CD1c-positive myeloid dendritic cell (primary cell): ENCODE measurements at regions not wholly inside any gene's neighbourhood (a gene's known extent, or its start where the extent isn't known, plus 50 kb on each side); places are given as distances from the start of the nearest gene placed in this dataset.
"Not testable (repeated sequence)": the region's sequence is repeated elsewhere in the genome, so short reads cannot be mapped to it uniquely, and the experiment has no call there.

Experiments
- DNase-seq: peaks from one replicate; pipeline ENCODE4 v3.0.0-alpha.2; 2016; ENCODE audit errors: extremely low spot score

- no peak for DNase-seq
Observed at GRCh38 chr5:100026606-100027005, 508.6 kb upstream of the FAM174A start.

GRCh38 chr5:100023536-100023935, 511.6 kb upstream of the FAM174A start:
- DNase-seq = no peak

- DNase-seq = no peak
Observed at GRCh38 chr5:100017520-100018262, 517.5 kb upstream of the FAM174A start.

- not testable (repeated sequence) for DNase-seq
Observed at GRCh38 chr5:100013305-100013704, 521.9 kb upstream of the FAM174A start.

GRCh38 chr5:100011160-100011559, 524.0 kb upstream of the FAM174A start:
- DNase-seq = not testable (repeated sequence)

GRCh38 chr5:100004969-100005368, 530.2 kb upstream of the FAM174A start:
- DNase-seq = no peak

- DNase-seq = no peak
Observed at GRCh38 chr5:99998319-99998718, 536.9 kb upstream of the FAM174A start.

- no peak for DNase-seq
Observed at GRCh38 chr5:99995407-99995806, 539.8 kb upstream of the FAM174A start.

- DNase-seq = no peak
Observed at GRCh38 chr5:99973779-99974178, 561.4 kb upstream of the FAM174A start.

- DNase-seq = no peak
Observed at GRCh38 chr5:99955962-99956361, 579.2 kb upstream of the FAM174A start.

GRCh38 chr5:99955006-99955405, 580.2 kb upstream of the FAM174A start:
- DNase-seq = no peak

GRCh38 chr5:99949969-99950524, 585.1 kb upstream of the FAM174A start:
- DNase-seq = no peak

- DNase-seq = no peak
Observed at GRCh38 chr5:99949361-99949760, 585.8 kb upstream of the FAM174A start.

- no peak for DNase-seq
Observed at GRCh38 chr5:99948850-99949249, 586.3 kb upstream of the FAM174A start.

- no peak for DNase-seq
Observed at GRCh38 chr5:99945478-99946442, 589.4 kb upstream of the FAM174A start.

- no peak for DNase-seq
Observed at GRCh38 chr5:99940540-99940939, 594.6 kb upstream of the FAM174A start.

GRCh38 chr5:99936911-99937310, 598.3 kb upstream of the FAM174A start:
- no peak for DNase-seq

- no peak for DNase-seq
Observed at GRCh38 chr5:99929806-99930135, 605.4 kb upstream of the FAM174A start.

GRCh38 chr5:99929067-99929805, 605.9 kb upstream of the FAM174A start:
- no peak for DNase-seq

- no peak for DNase-seq
Observed at GRCh38 chr5:99928490-99928889, 606.7 kb upstream of the FAM174A start.

GRCh38 chr5:99926463-99926862, 608.7 kb upstream of the FAM174A start:
- no peak for DNase-seq

GRCh38 chr5:99922386-99922785, 612.8 kb upstream of the FAM174A start:
- no peak for DNase-seq
